Fibroblast of skin of left biceps (primary cell): ENCODE measurements at regions not wholly inside any gene's neighbourhood (a gene's known extent, or its start where the extent isn't known, plus 50 kb on each side); places are given as distances from the start of the nearest gene placed in this dataset.
"Not testable (repeated sequence)": the region's sequence is repeated elsewhere in the genome, so short reads cannot be mapped to it uniquely, and the experiment has no call there.

Experiments used
- DNase-seq, 2 experiments: peaks; one replicate each; pipeline ENCODE4 v3.0.0-alpha.2; 2013; ENCODE audit warnings: low read depth in 2 of 2

GRCh38 chr22:22776121-22776520, 111.5 kb upstream of the IGLL5 start:
- DNase-seq = no peak

GRCh38 chr22:22779213-22779612, 108.4 kb upstream of the IGLL5 start:
- no peak for DNase-seq

GRCh38 chr22:22783575-22783974, 104.0 kb upstream of the IGLL5 start:
- no peak for DNase-seq

- DNase-seq = no peak
Observed at GRCh38 chr22:22784249-22785039, 103.2 kb upstream of the IGLL5 start.

GRCh38 chr22:22785316-22786065, 102.1 kb upstream of the IGLL5 start:
- no peak for DNase-seq

GRCh38 chr22:22786301-22787115, 101.1 kb upstream of the IGLL5 start:
- DNase-seq = no peak

GRCh38 chr22:22787151-22787550, 100.5 kb upstream of the IGLL5 start:
- DNase-seq = no peak

- no peak for DNase-seq
Observed at GRCh38 chr22:22787786-22788459, 99.7 kb upstream of the IGLL5 start.

- no peak for DNase-seq
Observed at GRCh38 chr22:22788460-22789037, 99.1 kb upstream of the IGLL5 start.

GRCh38 chr22:22789233-22789921, 98.2 kb upstream of the IGLL5 start:
- DNase-seq = no peak

GRCh38 chr22:22789922-22790845, 97.4 kb upstream of the IGLL5 start:
- DNase-seq = no peak

GRCh38 chr22:22791438-22792181, 96.0 kb upstream of the IGLL5 start:
- no peak for DNase-seq

- not testable (repeated sequence) for DNase-seq
Observed at GRCh38 chr22:22792205-22792786, 95.3 kb upstream of the IGLL5 start.

GRCh38 chr22:22795639-22796038, 92.0 kb upstream of the IGLL5 start:
- not testable (repeated sequence) for DNase-seq

- no peak for DNase-seq
Observed at GRCh38 chr22:22796724-22797123, 90.9 kb upstream of the IGLL5 start.

GRCh38 chr22:22798232-22798616, 89.4 kb upstream of the IGLL5 start:
- DNase-seq = no peak

GRCh38 chr22:22798716-22799115, 88.9 kb upstream of the IGLL5 start:
- no peak for DNase-seq

GRCh38 chr22:22799561-22799960, 88.1 kb upstream of the IGLL5 start:
- DNase-seq = no peak

GRCh38 chr22:22800716-22801115, 86.9 kb upstream of the IGLL5 start:
- no peak for DNase-seq
